Activated naive CD4-positive, alpha-beta T cell treated with anti-CD3 and anti-CD28 coated beads for 36 hours (primary cell): ENCODE measurements at regions not wholly inside any gene's neighbourhood (a gene's known extent, or its start where the extent isn't known, plus 50 kb on each side); places are given as distances from the start of the nearest gene placed in this dataset.
"Not testable (repeated sequence)": the region's sequence is repeated elsewhere in the genome, so short reads cannot be mapped to it uniquely, and the experiment has no call there.

ENCODE experiments used
- CTCF ChIA-PET: fragments of 350-600 bp; sonication (Branson Sonifier 250); formaldehyde crosslinking; loops from one replicate; lab custom pipeline; 2021; ENCODE audit warnings: antibody characterized with exemption; lab: Charles Lee
- DNase-seq: peaks from one replicate; pipeline ENCODE4 v3.0.0-alpha.2; 2020
- H3K27ac Mint-ChIP-seq: one replicate; pipeline ENCODE4 v1.8.0; 2021; ENCODE audit warnings: mild to moderate bottlenecking, mixed read lengths
- H3K27me3 Mint-ChIP-seq: one replicate; pipeline ENCODE4 v1.8.0; 2021; ENCODE audit warnings: low read depth, mixed read lengths
- H3K36me3 Mint-ChIP-seq: one replicate; pipeline ENCODE4 v1.8.0; 2021; ENCODE audit warnings: low read depth, mixed read lengths
- H3K4me1 Mint-ChIP-seq: one replicate; pipeline ENCODE4 v1.8.0; 2021; ENCODE audit warnings: low read depth, mixed read lengths
- H3K4me3 Mint-ChIP-seq: one replicate; pipeline ENCODE4 v1.8.0; 2021; ENCODE audit warnings: mild to moderate bottlenecking, moderate library complexity, mixed read lengths
- H3K9me3 Mint-ChIP-seq: one replicate; pipeline ENCODE4 v1.8.0; 2021; ENCODE audit warnings: mixed read lengths
- intact Hi-C: fragments of 100-400 bp; cut with micrococcal nuclease; formaldehyde crosslinking; loops from one replicate; pipeline ENCODE4 v1.15.1; 2023

DNA sequence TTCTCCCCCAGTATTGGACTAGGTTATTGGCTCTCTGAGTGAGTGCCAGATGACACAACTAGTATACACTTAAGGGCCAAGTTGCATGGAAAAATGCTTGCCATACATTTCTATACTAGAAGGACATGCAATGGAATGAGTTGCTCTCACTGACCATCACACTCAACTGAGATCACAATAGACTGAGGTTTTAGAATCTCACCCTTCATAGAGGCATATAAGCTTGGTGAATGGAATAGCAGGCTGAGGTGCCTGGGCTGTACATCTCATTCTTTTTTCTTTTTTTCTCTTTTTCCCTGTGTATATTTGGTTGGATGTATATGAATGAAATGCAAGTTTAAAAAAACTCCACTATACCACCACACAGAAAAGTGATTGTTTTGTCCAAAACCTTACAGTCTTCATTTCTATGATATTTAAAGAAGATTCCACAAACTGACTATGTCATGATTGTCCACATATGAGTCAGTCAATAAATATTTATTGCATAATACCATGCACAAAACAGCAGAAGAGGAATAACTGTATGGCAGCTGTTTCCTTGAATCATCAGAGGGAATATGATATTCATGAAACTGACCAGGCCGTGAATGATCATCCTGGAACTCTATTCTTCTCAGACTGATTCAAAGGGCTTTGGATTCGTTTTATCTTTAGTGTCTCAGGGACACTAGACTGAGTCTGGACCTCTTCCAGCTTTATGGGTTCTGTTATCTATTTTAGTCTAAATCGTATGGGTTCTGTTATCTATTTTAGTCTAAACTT is 122.6 kb upstream of the STK17B start:
- CTCF ChIA-PET = interaction anchor here (0.6 to 1.8 kb wide), 5 partner anchors 17 to 833 kb away, joined by 3 to 7 read pairs (median 4); no protein-coding TSS in a partner anchor
- no peaks in the 10 kb centered on the region for H3K9me3 Mint-ChIP-seq
- no peaks in the 10 kb centered on the region for H3K36me3 Mint-ChIP-seq
- no peak overlapping the region for H3K4me3 Mint-ChIP-seq
- intact Hi-C loops = no loop called here
- H3K4me1 Mint-ChIP-seq = peaks cover 31% of the 10 kb centered on the region
- H3K27ac Mint-ChIP-seq = no peak overlapping the region
- DNase-seq = no peak
- H3K27me3 Mint-ChIP-seq = no peaks in the 10 kb centered on the region

GRCh38 chr2:196294516-196294909 is 123.1 kb upstream of the STK17B start:
- no peaks in the 10 kb centered on the region for H3K9me3 Mint-ChIP-seq
- DNase-seq = no peak
- H3K4me1 Mint-ChIP-seq = peaks cover 26% of the 10 kb centered on the region
- no peaks in the 10 kb centered on the region for H3K27me3 Mint-ChIP-seq
- H3K4me3 Mint-ChIP-seq = no peak overlapping the region
- intact Hi-C loops = no loop called here
- H3K27ac Mint-ChIP-seq = no peak overlapping the region
- H3K36me3 Mint-ChIP-seq = no peaks in the 10 kb centered on the region
- CTCF ChIA-PET = interaction anchor here (0.6 to 1.8 kb wide), 4 partner anchors 159 to 832 kb away, joined by 3 to 7 read pairs (median 4); no protein-coding TSS in a partner anchor

- Mint-ChIP-seq H3K27me3 (no peaks in the 10 kb centered on the region), H3K4me3 (no peak overlapping the region), H3K4me1 (peaks cover 22% of the 10 kb centered on the region), H3K36me3 (no peaks in the 10 kb centered on the region), H3K9me3 (no peaks in the 10 kb centered on the region), H3K27ac (no peak overlapping the region)
- CTCF ChIA-PET = interaction anchor here (0.7 to 1.5 kb wide), 5 partner anchors 42 to 228 kb away, joined by 3 to 9 read pairs (median 4); no protein-coding TSS in a partner anchor
- DNase-seq = no peak
- intact Hi-C loops = loop anchor here (5.0 kb wide), 2 partner anchors 297 to 1482 kb away; partner anchors contain the start of gene HECW2
These were observed 123.6 kb upstream of the STK17B start for GRCh38 chr2:196295005-196295404.

GRCh38 chr2:196298106-196298723 is 126.8 kb upstream of the STK17B start:
- intact Hi-C loops = loop anchor here (1.0 to 5.0 kb wide), 6 partner anchors 39 to 1479 kb away; partner anchors contain the start of gene HECW2
- not testable (repeated sequence) for H3K4me1 Mint-ChIP-seq, H3K4me3 Mint-ChIP-seq, DNase-seq, H3K27me3 Mint-ChIP-seq, H3K36me3 Mint-ChIP-seq, H3K9me3 Mint-ChIP-seq, H3K27ac Mint-ChIP-seq
- CTCF ChIA-PET = interaction anchor here (0.6 to 2.8 kb wide), 34 partner anchors 8 to 942 kb away, joined by 3 to 24 read pairs (median 4); partner anchors contain the start of gene HECW2

DNA sequence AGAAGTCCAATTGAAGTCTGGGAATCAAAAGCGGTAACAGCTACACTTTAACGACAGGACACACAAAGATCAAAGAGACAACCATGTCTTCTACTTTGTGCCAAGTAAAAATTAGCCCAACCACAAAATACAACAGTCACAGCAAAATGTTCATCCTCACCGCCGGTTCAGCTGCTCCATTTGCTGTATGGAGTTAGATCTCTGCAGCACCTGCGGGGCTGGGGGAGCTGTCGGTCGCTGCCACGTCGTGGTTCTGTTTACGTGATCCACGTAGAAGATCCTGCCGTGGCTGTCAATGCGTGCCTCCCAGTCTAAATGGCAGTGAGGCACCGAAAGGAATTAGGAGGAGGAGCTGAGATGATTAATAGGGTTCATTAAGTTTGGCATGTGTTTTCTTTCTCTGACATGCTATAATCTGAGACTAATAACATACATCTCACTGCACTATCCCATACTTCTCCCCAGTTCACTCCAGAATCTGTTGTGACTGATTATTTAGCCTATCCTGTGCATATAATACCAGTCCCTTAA is 136.5 kb upstream of the STK17B start:
- intact Hi-C loops = no loop called here
- CTCF ChIA-PET = interaction anchor here (0.6 to 1.6 kb wide), 5 partner anchors 10 to 443 kb away, joined by 3 to 5 read pairs (median 3); no protein-coding TSS in a partner anchor
- H3K9me3 Mint-ChIP-seq = no peaks in the 10 kb centered on the region

DNA sequence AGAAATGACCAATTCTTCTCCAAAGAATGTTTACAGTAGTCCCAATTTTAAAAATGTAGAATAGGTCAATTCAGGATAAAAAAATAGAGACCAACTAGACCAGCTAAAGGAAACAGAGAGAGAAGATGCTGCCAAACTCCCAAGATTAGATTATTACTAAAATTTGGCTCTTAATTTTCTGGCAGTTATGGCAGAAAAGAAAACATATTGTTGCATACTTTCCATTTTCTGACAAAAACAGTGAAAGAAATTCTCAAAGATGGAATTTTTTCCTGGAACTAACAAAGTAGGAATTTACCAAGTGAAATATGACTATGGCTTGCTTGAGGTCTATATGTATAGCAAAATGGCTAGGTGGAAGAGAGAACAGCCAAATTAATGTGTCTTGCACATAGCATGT is 138.3 kb upstream of the STK17B start:
- CTCF ChIA-PET = no interaction called here
- peaks cover 2% of the 10 kb centered on the region for H3K4me1 Mint-ChIP-seq
- no peaks in the 10 kb centered on the region for H3K36me3 Mint-ChIP-seq
- DNase-seq = no peak
- H3K9me3 Mint-ChIP-seq = no peaks in the 10 kb centered on the region
- intact Hi-C loops = no loop called here
- no peak overlapping the region for H3K4me3 Mint-ChIP-seq
- H3K27ac Mint-ChIP-seq = no peak overlapping the region
- peaks cover 3% of the 10 kb centered on the region for H3K27me3 Mint-ChIP-seq

More for the DNA sequence above, 136.5 kb upstream of the STK17B start:
- Mint-ChIP-seq H3K4me1 (no peaks in the 10 kb centered on the region), H3K4me3 (no peak overlapping the region), H3K27me3 (peaks cover 3% of the 10 kb centered on the region), H3K27ac (no peak overlapping the region), H3K36me3 (no peaks in the 10 kb centered on the region)
- no peak for DNase-seq

DNA sequence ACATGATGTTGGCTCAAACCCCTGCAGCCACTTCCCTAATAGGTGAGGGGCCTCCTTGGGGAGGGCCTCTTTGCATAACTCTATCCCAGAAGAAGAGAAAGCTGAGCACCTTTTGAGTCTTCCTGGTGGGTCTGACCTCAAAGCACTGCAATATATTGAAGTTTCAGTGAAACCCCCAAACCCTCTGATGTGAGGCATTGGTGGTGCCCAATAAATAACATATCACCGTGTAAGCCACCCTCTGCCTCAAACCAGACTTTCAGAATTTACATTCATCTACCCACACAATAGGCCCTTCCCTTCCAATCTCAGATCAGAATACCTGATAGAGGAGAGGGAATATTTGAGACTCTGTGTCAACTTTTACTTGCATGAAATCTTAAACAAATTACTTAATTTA is 142.8 kb upstream of the STK17B start:
- no peak for DNase-seq
- Mint-ChIP-seq H3K27me3 (peaks cover 1% of the 10 kb centered on the region), H3K4me3 (no peak overlapping the region), H3K27ac (no peak overlapping the region), H3K4me1 (peaks cover 2% of the 10 kb centered on the region), H3K36me3 (no peaks in the 10 kb centered on the region), H3K9me3 (no peaks in the 10 kb centered on the region)
- CTCF ChIA-PET = interaction anchor here (1.7 to 2.1 kb wide), 2 partner anchors 235 to 246 kb away, joined by 3 to 10 read pairs; no protein-coding TSS in a partner anchor
- intact Hi-C loops = no loop called here

DNA sequence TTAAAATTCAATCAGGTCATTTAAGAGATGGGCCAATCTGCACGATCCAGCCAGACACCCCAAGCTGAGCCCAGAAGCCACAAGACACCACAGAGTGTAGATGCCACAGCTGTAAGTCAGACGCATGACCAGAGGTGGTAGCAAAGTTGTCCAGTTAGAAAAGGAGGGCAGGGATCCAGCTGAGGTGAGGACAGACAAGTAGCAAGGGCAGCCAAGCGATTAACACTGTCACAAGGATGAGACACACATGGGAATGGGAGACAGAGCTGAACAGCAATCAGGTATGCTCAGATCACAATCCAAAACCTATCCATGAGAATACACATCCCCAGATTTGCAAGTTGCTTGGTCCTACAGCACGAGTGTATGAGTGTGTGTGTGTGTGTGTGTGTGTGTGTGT is 143.4 kb upstream of the STK17B start:
- Mint-ChIP-seq H3K36me3 (no peaks in the 10 kb centered on the region), H3K27me3 (no peaks in the 10 kb centered on the region), H3K4me1 (peaks cover 2% of the 10 kb centered on the region), H3K4me3 (no peak overlapping the region), H3K9me3 (no peaks in the 10 kb centered on the region), H3K27ac (no peak overlapping the region)
- intact Hi-C loops = no loop called here
- no peak for DNase-seq
- CTCF ChIA-PET = interaction anchor here (2.1 kb wide), 1 partner anchor 236 kb away, joined by 10 read pairs; no protein-coding TSS in a partner anchor

- H3K36me3 Mint-ChIP-seq = no peaks in the 10 kb centered on the region
- H3K4me1 Mint-ChIP-seq = peaks cover 2% of the 10 kb centered on the region
- no peaks in the 10 kb centered on the region for H3K27me3 Mint-ChIP-seq
- H3K27ac Mint-ChIP-seq = no peak overlapping the region
- no peaks in the 10 kb centered on the region for H3K9me3 Mint-ChIP-seq
- H3K4me3 Mint-ChIP-seq = no peak overlapping the region
- DNase-seq = no peak
- CTCF ChIA-PET = interaction anchor here (0.7 to 1.2 kb wide), 2 partner anchors 21 to 237 kb away, joined by 3 read pairs; no protein-coding TSS in a partner anchor
- intact Hi-C loops = no loop called here
These were observed 144.1 kb upstream of the STK17B start for GRCh38 chr2:196315388-196316049.

GRCh38 chr2:196316050-196316430 is 144.7 kb upstream of the STK17B start:
- intact Hi-C loops = no loop called here
- Mint-ChIP-seq H3K4me1 (peaks cover 2% of the 10 kb centered on the region), H3K27ac (no peak overlapping the region), H3K36me3 (no peaks in the 10 kb centered on the region), H3K27me3 (no peaks in the 10 kb centered on the region), H3K9me3 (no peaks in the 10 kb centered on the region), H3K4me3 (no peak overlapping the region)
- CTCF ChIA-PET = interaction anchor here (0.7 to 1.2 kb wide), 2 partner anchors 21 to 238 kb away, joined by 3 read pairs; no protein-coding TSS in a partner anchor
- no peak for DNase-seq

- no peak overlapping the region for H3K27ac Mint-ChIP-seq
- no peak for DNase-seq
- intact Hi-C loops = no loop called here
- H3K4me1 Mint-ChIP-seq = peaks cover 2% of the 10 kb centered on the region
- no peaks in the 10 kb centered on the region for H3K9me3 Mint-ChIP-seq
- CTCF ChIA-PET = interaction anchor here (1.9 kb wide), 1 partner anchor 21 kb away, joined by 4 read pairs; no protein-coding TSS in a partner anchor
- no peaks in the 10 kb centered on the region for H3K36me3 Mint-ChIP-seq
- no peak overlapping the region for H3K4me3 Mint-ChIP-seq
- H3K27me3 Mint-ChIP-seq = no peaks in the 10 kb centered on the region
These were observed 147.4 kb upstream of the STK17B start for GRCh38 chr2:196318517-196319377.
